ENCODE measurements at regions not wholly inside any gene's neighbourhood (a gene's known extent, or its start where the extent isn't known, plus 50 kb on each side); places are given as distances from the start of the nearest gene placed in this dataset.

DNA sequence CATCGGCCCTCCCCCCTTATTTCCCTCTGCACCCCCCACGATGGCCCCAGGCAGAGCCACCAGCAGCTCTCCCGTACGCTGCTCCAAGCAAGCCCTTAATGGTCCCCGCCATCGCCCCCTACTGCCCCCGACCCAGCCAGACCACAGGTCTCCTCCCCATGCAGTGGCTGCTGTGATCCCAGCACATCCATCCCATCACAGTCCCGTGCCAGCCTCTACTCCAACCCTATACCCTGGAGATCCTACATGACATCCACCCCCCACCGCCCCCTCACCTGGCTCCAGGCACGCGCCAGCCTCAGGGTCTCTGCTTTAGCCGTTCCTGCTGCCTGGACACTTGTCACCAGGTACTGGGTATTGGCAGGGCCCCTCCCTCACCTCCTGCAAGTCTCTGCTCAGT, 85.8 kb upstream of the RTL6 start:
- no peak for TF ChIP-seq EP300 (IDR thresholded peaks at IDR 0.05)
- no peak for TF ChIP-seq POLR2A (IDR thresholded peaks at IDR 0.05)
- TF ChIP-seq, protein P1, sequence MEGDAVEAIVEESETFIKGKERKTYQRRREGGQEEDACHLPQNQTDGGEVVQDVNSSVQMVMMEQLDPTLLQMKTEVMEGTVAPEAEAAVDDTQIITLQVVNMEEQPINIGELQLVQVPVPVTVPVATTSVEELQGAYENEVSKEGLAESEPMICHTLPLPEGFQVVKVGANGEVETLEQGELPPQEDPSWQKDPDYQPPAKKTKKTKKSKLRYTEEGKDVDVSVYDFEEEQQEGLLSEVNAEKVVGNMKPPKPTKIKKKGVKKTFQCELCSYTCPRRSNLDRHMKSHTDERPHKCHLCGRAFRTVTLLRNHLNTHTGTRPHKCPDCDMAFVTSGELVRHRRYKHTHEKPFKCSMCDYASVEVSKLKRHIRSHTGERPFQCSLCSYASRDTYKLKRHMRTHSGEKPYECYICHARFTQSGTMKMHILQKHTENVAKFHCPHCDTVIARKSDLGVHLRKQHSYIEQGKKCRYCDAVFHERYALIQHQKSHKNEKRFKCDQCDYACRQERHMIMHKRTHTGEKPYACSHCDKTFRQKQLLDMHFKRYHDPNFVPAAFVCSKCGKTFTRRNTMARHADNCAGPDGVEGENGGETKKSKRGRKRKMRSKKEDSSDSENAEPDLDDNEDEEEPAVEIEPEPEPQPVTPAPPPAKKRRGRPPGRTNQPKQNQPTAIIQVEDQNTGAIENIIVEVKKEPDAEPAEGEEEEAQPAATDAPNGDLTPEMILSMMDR (IDR thresholded peaks at IDR 0.05) = no peak

All from tibial nerve (tissue), 4 donors.